ENCODE measurements at regions not wholly inside any gene's neighbourhood (a gene's known extent, or its start where the extent isn't known, plus 50 kb on each side); places are given as distances from the start of the nearest gene placed in this dataset.

DNA sequence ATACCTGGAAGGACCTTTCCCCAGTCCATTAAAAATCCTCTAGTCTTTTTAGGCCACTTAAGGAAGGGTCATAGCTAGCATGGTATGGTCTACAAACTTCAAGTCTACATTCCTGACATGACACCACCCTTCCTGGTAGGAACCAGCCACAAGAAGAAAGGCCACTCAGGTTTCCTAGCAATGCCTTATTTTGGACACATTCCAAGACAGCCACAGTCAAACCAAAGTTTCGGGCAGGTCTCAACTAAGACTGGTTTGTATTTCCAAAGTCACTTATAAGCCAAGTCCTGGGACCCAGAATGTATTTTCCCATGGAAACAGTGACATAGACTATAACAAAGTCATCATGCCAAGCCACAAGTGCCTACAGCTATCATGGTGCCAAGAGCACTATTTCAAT, 50.6 kb upstream of the SLC44A3 start:
- H3K27me3 Mint-ChIP-seq (ENCODE audit: insufficient read depth, low read depth), result peaks cover 2% of the 10 kb centered on the region
- TF ChIP-seq EZH2 (IDR thresholded peaks at IDR 0.05), result no peak
- TF ChIP-seq EZH2phosphoT487 (IDR thresholded peaks at IDR 0.05), result no peak
- no peak for TF ChIP-seq CTCF (IDR thresholded peaks at IDR 0.05)
- Histone ChIP-seq H2AFZ (replicated peaks) (no peak overlapping the region), H3K27ac (no peak overlapping the region), H3K27me3 (no peaks in the 10 kb centered on the region), H3K9ac (no peak overlapping the region), H3K4me2 (no peak overlapping the region), H3K4me3 (no peak overlapping the region), H3K36me3 (no peaks in the 10 kb centered on the region), H3K79me2 (ENCODE audit: low read depth) (no peaks in the 10 kb centered on the region), H3K4me1 (no peaks in the 10 kb centered on the region), H4K20me1 (ENCODE audit: low read depth) (no peaks in the 10 kb centered on the region), H3F3A (ENCODE audit: low read depth) (no peaks in the 10 kb centered on the region), H3K9me3 (ENCODE audit: low read depth) (no peaks in the 10 kb centered on the region)
- peaks cover 9% of the 10 kb centered on the region for H3K4me1 Mint-ChIP-seq
- H3K9me3 Mint-ChIP-seq, result no peaks in the 10 kb centered on the region
- DNase-seq (ENCODE audit: low spot score), result no peak
- H3K4me3 Mint-ChIP-seq, result no peak overlapping the region
- H3K36me3 Mint-ChIP-seq, result no peaks in the 10 kb centered on the region
- H3K27ac Mint-ChIP-seq, result no peak overlapping the region

GRCh38 chr1:94768036-94768435, 52.1 kb upstream of the SLC44A3 start:
- Histone ChIP-seq H3K27me3 (no peaks in the 10 kb centered on the region), H4K20me1 (ENCODE audit: low read depth) (no peaks in the 10 kb centered on the region), H3K4me1 (no peaks in the 10 kb centered on the region), H3K36me3 (no peaks in the 10 kb centered on the region), H2AFZ (replicated peaks) (no peak overlapping the region), H3K9ac (no peak overlapping the region), H3F3A (ENCODE audit: low read depth) (no peaks in the 10 kb centered on the region), H3K27ac (no peak overlapping the region), H3K4me2 (no peak overlapping the region), H3K4me3 (no peak overlapping the region), H3K9me3 (ENCODE audit: low read depth) (no peaks in the 10 kb centered on the region), H3K79me2 (ENCODE audit: low read depth) (no peaks in the 10 kb centered on the region)
- Mint-ChIP-seq H3K36me3 (no peaks in the 10 kb centered on the region), H3K4me3 (no peak overlapping the region), H3K27ac (no peak overlapping the region), H3K27me3 (ENCODE audit: insufficient read depth, low read depth) (peaks cover 2% of the 10 kb centered on the region), H3K9me3 (peaks cover 3% of the 10 kb centered on the region), H3K4me1 (no peaks in the 10 kb centered on the region)
- DNase-seq (ENCODE audit: low spot score), result no peak
- TF ChIP-seq EZH2phosphoT487 (IDR thresholded peaks at IDR 0.05) (no peak), EZH2 (IDR thresholded peaks at IDR 0.05) (no peak), CTCF (IDR thresholded peaks at IDR 0.05) (no peak)

DNA sequence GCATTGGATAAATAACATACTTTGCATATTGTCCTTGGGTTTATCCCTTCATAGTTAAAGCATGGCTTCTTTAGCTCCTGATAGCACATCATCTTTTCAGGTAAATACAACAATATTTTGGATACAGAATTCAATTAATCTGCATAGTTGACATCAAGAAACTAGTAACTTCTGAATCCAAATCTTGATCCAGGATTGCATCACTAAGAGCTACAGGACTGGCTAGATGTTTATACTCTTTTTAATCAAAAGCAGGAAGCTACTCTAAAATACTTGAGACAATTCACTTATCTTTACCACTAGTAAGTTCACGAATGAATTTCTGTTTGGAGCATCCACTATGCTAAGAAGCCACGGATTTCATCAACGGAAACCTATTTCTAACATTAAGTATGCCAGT, 54.2 kb upstream of the SLC44A3 start:
- Mint-ChIP-seq H3K27me3 (ENCODE audit: insufficient read depth, low read depth) (peaks cover 2% of the 10 kb centered on the region), H3K4me3 (no peak overlapping the region), H3K4me1 (no peaks in the 10 kb centered on the region), H3K27ac (no peak overlapping the region), H3K9me3 (peaks cover 11% of the 10 kb centered on the region), H3K36me3 (no peaks in the 10 kb centered on the region)
- no peaks in the 10 kb centered on the region for H3K9me3 ChIP-seq (ENCODE audit: low read depth)
- no peaks in the 10 kb centered on the region for H3K36me3 ChIP-seq
- no peak overlapping the region for H3K4me2 ChIP-seq
- no peaks in the 10 kb centered on the region for H3F3A ChIP-seq (ENCODE audit: low read depth)
- H4K20me1 ChIP-seq (ENCODE audit: low read depth), result no peaks in the 10 kb centered on the region
- H3K4me1 ChIP-seq, result no peaks in the 10 kb centered on the region
- no peak overlapping the region for H2AFZ ChIP-seq (replicated peaks)
- DNase-seq (ENCODE audit: low spot score), result no peak
- no peak overlapping the region for H3K9ac ChIP-seq
- TF ChIP-seq EZH2phosphoT487 (IDR thresholded peaks at IDR 0.05) (no peak), CTCF (IDR thresholded peaks at IDR 0.05) (no peak), EZH2 (IDR thresholded peaks at IDR 0.05) (no peak)
- H3K27me3 ChIP-seq, result no peaks in the 10 kb centered on the region
- no peak overlapping the region for H3K27ac ChIP-seq
- no peaks in the 10 kb centered on the region for H3K79me2 ChIP-seq (ENCODE audit: low read depth)
- H3K4me3 ChIP-seq, result no peak overlapping the region

DNA sequence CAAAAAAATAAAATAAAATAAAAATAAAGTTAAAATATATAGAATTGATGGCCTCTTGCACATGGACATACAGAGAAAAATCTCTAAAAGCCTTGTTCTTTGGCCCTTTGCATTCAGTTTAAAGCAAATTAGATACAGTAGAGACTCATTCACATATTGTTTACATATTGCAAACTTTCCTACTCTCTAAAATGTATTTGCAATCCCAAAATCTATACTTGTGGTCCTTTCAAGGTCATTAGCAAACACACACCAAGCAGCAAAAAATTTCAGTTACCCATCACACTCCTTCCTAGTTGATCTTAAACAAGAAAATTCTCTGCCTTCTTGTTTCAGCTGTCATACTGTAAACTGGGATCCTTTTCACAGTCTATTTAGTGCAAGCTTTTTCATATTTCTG, 61.0 kb upstream of the SLC44A3 start:
- TF ChIP-seq EZH2phosphoT487 (IDR thresholded peaks at IDR 0.05) (no peak), EZH2 (IDR thresholded peaks at IDR 0.05) (no peak), CTCF (IDR thresholded peaks at IDR 0.05) (no peak)
- Mint-ChIP-seq H3K36me3 (no peaks in the 10 kb centered on the region), H3K9me3 (peaks cover 12% of the 10 kb centered on the region), H3K27ac (no peak overlapping the region), H3K27me3 (ENCODE audit: insufficient read depth, low read depth) (no peaks in the 10 kb centered on the region), H3K4me1 (peaks cover 18% of the 10 kb centered on the region), H3K4me3 (no peak overlapping the region)
- H3K36me3 ChIP-seq, result no peaks in the 10 kb centered on the region
- no peaks in the 10 kb centered on the region for H4K20me1 ChIP-seq (ENCODE audit: low read depth)
- no peaks in the 10 kb centered on the region for H3K4me1 ChIP-seq
- no peak for DNase-seq (ENCODE audit: low spot score)
- no peaks in the 10 kb centered on the region for H3K27me3 ChIP-seq
- no peaks in the 10 kb centered on the region for H3K9me3 ChIP-seq (ENCODE audit: low read depth)
- no peak overlapping the region for H3K27ac ChIP-seq
- H3K4me2 ChIP-seq, result no peak overlapping the region
- H3F3A ChIP-seq (ENCODE audit: low read depth), result peaks cover 1% of the 10 kb centered on the region
- no peaks in the 10 kb centered on the region for H3K79me2 ChIP-seq (ENCODE audit: low read depth)
- H3K4me3 ChIP-seq, result no peak overlapping the region
- H3K9ac ChIP-seq, result no peak overlapping the region
- H2AFZ ChIP-seq (replicated peaks), result no peak overlapping the region
